Esophagus muscularis mucosa (tissue), 4 donors: ENCODE measurements at regions not wholly inside any gene's neighbourhood (a gene's known extent, or its start where the extent isn't known, plus 50 kb on each side); places are given as distances from the start of the nearest gene placed in this dataset.
A peak's percentile ranks its signal among the peaks of the same experiment; 100 is the strongest.

Experiments
- DNase-seq: peaks from one replicate; pipeline ENCODE4 v3.0.0-alpha.2; 2017; ENCODE audit errors: extremely low spot score
- H3K27ac ChIP-seq, 4 donors: fragments of 200-600 bp; sonication (generic); replicated peaks in 1 of 4; 1 replicate in 3 of 4; 2 replicates in 1 of 4; pipeline ENCODE4 v1.5.1; 2016 to 2019; ENCODE audit warnings: mild to moderate bottlenecking in 1 of 4
- H3K27me3 ChIP-seq, 4 donors: fragments of 200-600 bp; sonication (generic); one replicate each; pipeline versions ENCODE4 v1.5.1 to v1.6.0; 2016 to 2019
- H3K36me3 ChIP-seq, 4 donors: fragments of 200-600 bp; sonication (generic); one replicate each; pipeline ENCODE4 v1.5.1; 2016 to 2019
- H3K4me1 ChIP-seq, 4 donors: fragments of 200-600 bp; sonication (generic); one replicate each; pipeline ENCODE4 v1.5.1; 2016 to 2019
- H3K4me3 ChIP-seq, 4 donors: fragments of 200-600 bp; sonication (generic); 1 replicate in 2 of 4; 2 replicates in 2 of 4; pipeline ENCODE4 v1.5.1; 2016 to 2019; ENCODE audit warnings: mild to moderate bottlenecking in 4 of 4, moderate library complexity in 1 of 4
- H3K9me3 ChIP-seq, 4 donors: fragments of 200-600 bp; sonication (generic); 1 replicate in 3 of 4; 2 replicates in 1 of 4; pipeline ENCODE4 v1.5.1; 2016 to 2019
- EP300 ChIP-seq: sonication (generic); formaldehyde crosslinking; IDR thresholded peaks from one replicate; pipeline ENCODE4 v1.6.1; 2017; ENCODE audit warnings: antibody characterized with exemption
- POLR2A ChIP-seq: fragments of 450-650 bp; IDR thresholded peaks from one replicate; pipeline ENCODE4 v1.6.1; 2017; ENCODE audit warnings: antibody characterized with exemption, moderate library complexity, mild to moderate bottlenecking, low read depth
- POLR2AphosphoS5 ChIP-seq, 2 donors: sonication (generic); formaldehyde crosslinking; IDR thresholded peaks; one replicate each; pipeline ENCODE4 v1.6.1; 2017; ENCODE audit warnings: antibody characterized with exemption in 2 of 2
- WGBS: methylation state at CpG from one replicate; pipeline ENCODE4 v1.1.5; 2018; 5-methylcytosine and 5-hydroxymethylcytosine counted together
- intact Hi-C: fragments of 100-400 bp; cut with DNase I; formaldehyde crosslinking; loops from one replicate; pipeline ENCODE4 v1.15.1; 2023
- TF ChIP-seq, protein P1 (sequence below), 3 experiments: fragments of 200-600 bp in 2 of 3; fragments of 450-650 bp in 1 of 3; sonication (generic) in 2 of 3; IDR thresholded peaks; one replicate each; pipeline ENCODE4 v1.5.1; 2017 to 2019; ENCODE audit warnings: antibody characterized with exemption in 3 of 3, mild to moderate bottlenecking in 2 of 3, moderate library complexity in 1 of 3

DNA sequence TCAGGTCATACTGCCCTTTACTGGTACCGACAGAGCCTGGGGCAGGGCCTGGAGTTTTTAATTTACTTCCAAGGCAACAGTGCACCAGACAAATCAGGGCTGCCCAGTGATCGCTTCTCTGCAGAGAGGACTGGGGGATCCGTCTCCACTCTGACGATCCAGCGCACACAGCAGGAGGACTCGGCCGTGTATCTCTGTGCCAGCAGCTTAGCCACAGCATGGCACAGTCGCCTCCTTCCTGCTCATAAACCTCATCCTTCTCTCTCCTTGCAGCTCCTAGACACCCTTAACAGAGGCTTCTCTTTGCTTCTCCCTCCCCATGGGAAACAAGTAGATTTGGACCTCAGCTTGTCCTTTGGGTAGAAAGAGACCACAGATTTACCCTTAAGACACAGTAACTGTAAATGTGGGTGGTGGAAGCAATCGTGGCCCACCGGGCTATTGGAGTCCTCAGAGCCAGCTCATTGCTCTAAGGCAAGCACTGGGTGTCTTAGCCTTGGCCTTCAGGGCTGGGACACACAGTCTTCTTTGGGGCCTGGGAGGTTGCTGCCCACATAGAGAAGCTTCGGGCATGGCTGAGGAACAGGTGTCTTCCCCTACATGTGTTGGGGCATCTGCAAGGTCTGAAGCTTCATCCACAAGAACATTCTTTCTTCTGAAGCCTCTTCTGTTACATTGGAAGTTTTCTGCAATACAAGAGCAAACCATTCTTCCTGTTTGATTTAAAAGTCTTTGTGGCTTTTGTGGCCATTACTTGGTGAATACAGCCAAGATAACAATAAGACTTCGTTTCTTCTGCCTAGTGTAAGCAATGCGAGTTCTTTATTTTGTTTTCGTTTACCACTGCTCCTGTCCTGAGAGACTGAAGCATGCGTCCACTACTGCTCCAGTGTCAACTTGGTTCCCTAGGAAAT is 95.5 kb upstream of the PRSS58 start:
- no peak overlapping the region for H3K4me3 ChIP-seq
- no peak for DNase-seq
- no peaks in the 10 kb centered on the region for H3K27me3 ChIP-seq
- H3K4me1 ChIP-seq, result no peaks in the 10 kb centered on the region
- intact Hi-C loops, result no loop called here
- no peaks in the 10 kb centered on the region for H3K9me3 ChIP-seq
- no peak overlapping the region for H3K27ac ChIP-seq
- no peaks in the 10 kb centered on the region for H3K36me3 ChIP-seq
- 72% methylated on average over 15 of the region's 15 CpGs for WGBS
- TF ChIP-seq EP300, result no peak
- no peak for TF ChIP-seq POLR2AphosphoS5 (IDR thresholded peaks at IDR 0.05)
- TF ChIP-seq POLR2A, result no peak
- TF ChIP-seq, protein P1, sequence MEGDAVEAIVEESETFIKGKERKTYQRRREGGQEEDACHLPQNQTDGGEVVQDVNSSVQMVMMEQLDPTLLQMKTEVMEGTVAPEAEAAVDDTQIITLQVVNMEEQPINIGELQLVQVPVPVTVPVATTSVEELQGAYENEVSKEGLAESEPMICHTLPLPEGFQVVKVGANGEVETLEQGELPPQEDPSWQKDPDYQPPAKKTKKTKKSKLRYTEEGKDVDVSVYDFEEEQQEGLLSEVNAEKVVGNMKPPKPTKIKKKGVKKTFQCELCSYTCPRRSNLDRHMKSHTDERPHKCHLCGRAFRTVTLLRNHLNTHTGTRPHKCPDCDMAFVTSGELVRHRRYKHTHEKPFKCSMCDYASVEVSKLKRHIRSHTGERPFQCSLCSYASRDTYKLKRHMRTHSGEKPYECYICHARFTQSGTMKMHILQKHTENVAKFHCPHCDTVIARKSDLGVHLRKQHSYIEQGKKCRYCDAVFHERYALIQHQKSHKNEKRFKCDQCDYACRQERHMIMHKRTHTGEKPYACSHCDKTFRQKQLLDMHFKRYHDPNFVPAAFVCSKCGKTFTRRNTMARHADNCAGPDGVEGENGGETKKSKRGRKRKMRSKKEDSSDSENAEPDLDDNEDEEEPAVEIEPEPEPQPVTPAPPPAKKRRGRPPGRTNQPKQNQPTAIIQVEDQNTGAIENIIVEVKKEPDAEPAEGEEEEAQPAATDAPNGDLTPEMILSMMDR (IDR thresholded peaks at IDR 0.05), result no peak

DNA sequence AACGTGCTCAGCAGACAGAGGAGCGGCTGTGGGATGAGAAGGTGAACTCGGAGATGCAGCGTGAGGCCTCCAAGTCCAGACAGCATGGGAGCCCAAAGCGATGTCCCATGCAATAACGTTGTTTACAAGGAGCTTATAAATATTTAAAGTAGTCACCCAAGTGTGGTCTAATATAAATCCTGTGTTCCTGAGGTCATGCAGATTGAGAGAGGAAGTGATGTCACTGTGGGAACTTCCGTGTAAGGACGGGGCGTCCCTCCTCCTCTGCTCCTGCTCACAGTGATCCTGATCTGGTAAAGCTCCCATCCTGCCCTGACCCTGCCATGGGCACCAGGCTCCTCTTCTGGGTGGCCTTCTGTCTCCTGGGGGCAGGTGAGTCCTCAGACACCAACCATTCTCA is 94.7 kb upstream of the PRSS58 start:
- no peaks in the 10 kb centered on the region for H3K9me3 ChIP-seq
- intact Hi-C loops, result no loop called here
- H3K4me1 ChIP-seq, result no peaks in the 10 kb centered on the region
- WGBS, result 55% methylated on average over 9 of the region's 9 CpGs
- H3K27me3 ChIP-seq, result no peaks in the 10 kb centered on the region
- no peaks in the 10 kb centered on the region for H3K36me3 ChIP-seq
- no peak overlapping the region for H3K27ac ChIP-seq
- no peak overlapping the region for H3K4me3 ChIP-seq
- DNase-seq, result no peak
- TF ChIP-seq POLR2A, result no peak
- TF ChIP-seq, protein P1 (IDR thresholded peaks at IDR 0.05), result no peak
- no peak for TF ChIP-seq EP300
- TF ChIP-seq POLR2AphosphoS5 (IDR thresholded peaks at IDR 0.05), result no peak

DNA sequence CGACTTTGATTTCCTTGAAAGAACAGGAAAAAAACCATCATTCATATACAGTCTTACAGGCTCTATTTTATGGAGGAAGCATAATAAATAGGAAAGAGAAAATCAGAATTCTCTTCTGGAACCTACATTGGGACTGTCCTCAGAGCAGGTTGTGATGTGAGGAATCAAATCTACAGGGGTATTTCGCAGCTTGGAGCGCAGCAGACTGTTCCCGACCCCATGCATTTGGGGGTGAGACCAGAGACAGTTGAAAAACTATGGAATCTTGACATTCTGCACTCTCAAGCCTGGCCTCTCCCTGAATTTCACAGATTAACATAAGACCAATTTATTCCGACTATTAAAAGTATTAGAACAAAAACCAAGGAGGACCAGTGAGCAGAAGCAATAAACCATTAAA is 93.3 kb upstream of the PRSS58 start:
- TF ChIP-seq POLR2AphosphoS5 (IDR thresholded peaks at IDR 0.05) (no peak), POLR2A (no peak), EP300 (no peak)
- TF ChIP-seq, protein P1 (IDR thresholded peaks at IDR 0.05), result no peak
- Histone ChIP-seq H3K27ac (no peak overlapping the region), H3K36me3 (no peaks in the 10 kb centered on the region), H3K4me3 (no peak overlapping the region), H3K27me3 (no peaks in the 10 kb centered on the region), H3K4me1 (no peaks in the 10 kb centered on the region), H3K9me3 (no peaks in the 10 kb centered on the region)
- WGBS, result 86% methylated on average over 5 of the region's 5 CpGs
- intact Hi-C loops, result no loop called here
- DNase-seq, result no peak

DNA sequence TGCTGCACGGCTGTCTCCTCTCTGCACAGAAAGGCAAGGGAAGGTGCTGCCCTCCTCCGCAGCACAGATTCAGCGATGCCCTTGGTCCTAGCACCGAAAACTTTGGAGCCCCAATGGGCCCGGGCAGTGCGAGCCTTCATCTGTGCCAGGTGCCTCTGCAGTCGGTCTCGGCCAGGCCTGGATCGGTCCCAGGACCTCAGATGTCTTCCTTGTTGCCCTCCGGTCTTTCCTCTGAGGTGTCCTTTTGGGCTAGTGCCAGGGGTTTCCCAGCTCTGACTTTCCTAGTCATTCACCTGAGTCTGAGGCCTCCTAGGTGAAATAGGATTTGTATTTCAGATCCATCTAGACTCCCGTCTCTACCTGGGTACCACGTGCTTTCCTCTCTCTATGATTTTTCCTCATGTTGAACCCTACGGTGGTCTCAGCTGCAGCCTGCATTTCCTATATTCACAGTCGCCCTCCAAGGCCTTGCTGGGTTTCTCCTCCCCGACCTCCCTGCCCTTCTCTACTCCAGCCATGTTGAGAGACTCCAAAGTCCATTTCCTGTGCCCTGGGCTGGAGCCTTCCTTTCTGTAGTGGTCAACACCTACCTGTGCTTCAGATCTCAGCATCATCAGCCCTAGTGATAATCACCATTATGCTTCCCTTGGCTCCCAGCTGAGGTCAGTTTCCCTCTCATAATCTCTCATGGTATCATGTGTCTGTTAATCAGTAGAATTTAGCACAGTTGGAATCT is 92.0 kb upstream of the PRSS58 start:
- TF ChIP-seq EP300 (no peak), POLR2A (no peak), POLR2AphosphoS5 (IDR thresholded peaks at IDR 0.05) (no peak)
- TF ChIP-seq, protein P1 (IDR thresholded peaks at IDR 0.05), result no peak
- intact Hi-C loops, result no loop called here
- Histone ChIP-seq H3K36me3 (no peaks in the 10 kb centered on the region), H3K27ac (no peak overlapping the region), H3K4me3 (no peak overlapping the region), H3K4me1 (no peaks in the 10 kb centered on the region), H3K27me3 (no peaks in the 10 kb centered on the region), H3K9me3 (no peaks in the 10 kb centered on the region)
- peak; percentile 88 for DNase-seq
- 74% methylated on average over 15 of the region's 15 CpGs for WGBS
